Pons (tissue), 1 donor: ENCODE measurements at regions not wholly inside any gene's neighbourhood (a gene's known extent, or its start where the extent isn't known, plus 50 kb on each side); places are given as distances from the start of the nearest gene placed in this dataset.

Experiments used
- DNase-seq: peaks from one replicate; pipeline ENCODE4 v3.0.0-alpha.2; 2016; ENCODE audit warnings: low spot score

DNA sequence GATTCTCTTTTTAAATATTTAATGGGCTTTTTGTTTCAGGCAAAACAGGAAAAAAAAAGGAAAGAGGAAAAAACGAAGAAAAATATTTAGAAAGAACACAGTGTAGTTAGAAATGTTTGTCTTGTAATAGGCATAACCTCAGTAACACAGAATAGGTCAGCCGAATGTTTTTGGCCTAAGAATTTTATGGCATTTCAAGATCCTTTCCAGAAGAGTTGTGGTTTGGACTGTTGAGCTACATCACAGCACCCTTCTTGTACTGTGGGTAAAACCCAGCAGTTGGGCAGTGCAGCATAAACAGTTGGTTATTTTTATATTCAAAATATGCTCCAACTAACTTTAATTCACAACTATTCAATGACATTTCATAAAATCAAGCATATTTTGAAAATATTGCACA lies 474.4 kb upstream of the AGTR1 start:
- no peak for DNase-seq

- DNase-seq = no peak
Measured at GRCh38 chr3:148226246-148226645, 471.5 kb upstream of the AGTR1 start.

- DNase-seq = no peak
Measured at GRCh38 chr3:148227534-148227933, 470.2 kb upstream of the AGTR1 start.

DNA sequence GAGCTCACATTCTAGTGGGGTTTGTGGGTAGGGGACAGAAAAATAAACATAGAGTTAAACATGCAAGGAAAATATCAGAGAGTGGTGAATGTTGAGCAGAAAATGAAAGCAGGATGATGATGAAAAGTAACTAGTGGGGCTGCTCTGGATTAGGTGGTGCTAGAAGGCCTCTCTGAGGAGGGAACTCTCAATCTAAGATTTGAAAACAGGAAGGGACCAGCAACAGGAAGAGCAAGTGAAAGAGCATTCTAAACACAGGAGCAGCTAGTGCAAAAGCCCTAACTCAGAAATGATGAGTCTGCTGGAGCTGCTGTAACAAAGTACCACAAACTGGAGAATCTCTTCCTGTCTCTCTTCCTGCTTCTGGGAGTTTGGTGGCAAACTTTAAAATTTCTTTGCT lies 468.6 kb upstream of the AGTR1 start:
- no peak for DNase-seq

DNA sequence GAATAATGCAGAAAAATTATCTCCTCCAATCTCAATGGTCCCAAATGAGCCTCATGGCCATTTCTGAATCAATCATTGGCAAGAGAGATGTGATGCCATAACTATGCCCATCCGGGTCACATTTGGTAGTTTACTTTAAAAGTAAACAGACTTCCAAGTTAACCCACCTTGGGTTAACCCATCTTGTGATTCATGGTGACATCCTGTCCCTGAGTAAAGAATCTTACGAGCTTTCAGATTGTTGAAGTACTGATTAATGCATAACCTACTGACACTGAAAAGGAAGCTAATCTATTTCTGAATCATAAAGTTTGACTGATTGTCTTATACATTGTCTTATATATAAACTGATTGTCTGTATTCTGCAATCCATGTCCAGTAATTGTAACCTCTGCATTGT lies 467.2 kb upstream of the AGTR1 start:
- DNase-seq = no peak

DNA sequence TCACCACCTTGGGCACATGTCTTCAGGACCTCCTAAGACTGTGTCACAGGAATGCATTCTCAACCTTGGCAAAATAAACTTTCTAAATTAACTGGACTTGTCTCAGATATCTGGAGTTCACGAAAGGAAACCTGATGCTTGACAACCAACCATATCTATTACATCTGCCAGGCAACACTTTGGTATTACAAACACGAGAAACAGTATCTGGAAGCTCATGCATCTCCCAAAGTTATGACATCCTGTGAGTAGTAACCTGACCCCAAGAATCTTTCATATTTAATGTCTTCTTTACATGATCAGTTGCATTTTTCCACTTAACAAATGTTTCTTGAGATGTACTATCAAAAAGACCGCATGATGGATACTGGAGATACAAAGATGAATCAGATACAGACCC lies 465.3 kb upstream of the AGTR1 start:
- no peak for DNase-seq

DNA sequence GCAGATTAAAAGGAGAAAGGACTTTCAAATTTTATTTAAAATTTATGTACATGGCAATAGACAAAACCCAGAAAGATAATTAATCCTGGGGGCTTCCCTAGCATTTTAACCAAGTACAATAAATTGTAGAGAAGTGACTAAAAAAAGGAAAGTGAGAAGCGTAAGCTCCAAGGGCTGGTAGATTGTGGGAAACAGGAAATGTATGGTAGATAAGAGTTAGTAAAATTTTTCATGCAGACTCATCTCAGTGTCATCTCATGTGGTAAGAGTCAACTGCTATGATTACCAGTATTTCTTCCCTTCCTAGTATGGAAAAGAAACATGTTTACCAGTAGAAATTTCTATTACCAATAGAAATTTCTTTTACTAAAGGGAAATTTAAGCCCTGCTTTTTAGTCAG lies 464.3 kb upstream of the AGTR1 start:
- no peak for DNase-seq

DNA sequence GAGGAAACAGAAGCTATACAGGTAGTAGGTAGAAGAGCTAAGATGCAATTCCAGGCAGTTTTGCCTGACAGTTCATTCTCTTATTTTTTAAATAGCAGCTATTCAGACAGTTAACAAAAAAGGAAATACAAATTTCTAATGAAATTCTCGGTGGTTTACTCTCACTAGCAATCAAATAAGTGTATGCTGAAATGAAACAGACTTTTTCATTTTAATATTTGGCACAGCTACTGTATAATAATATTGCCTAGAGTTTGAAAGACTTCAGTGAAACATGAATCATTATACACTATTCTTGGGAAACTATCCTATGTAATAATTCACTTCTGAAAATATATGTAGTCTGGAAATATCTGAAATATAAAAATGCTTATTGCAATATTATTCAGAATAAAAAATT lies 463.2 kb upstream of the AGTR1 start:
- DNase-seq = no peak

GRCh38 chr3:148235566-148235965 lies 462.1 kb upstream of the AGTR1 start:
- no peak for DNase-seq

- DNase-seq = no peak
Measured at GRCh38 chr3:148238421-148238821, 459.3 kb upstream of the AGTR1 start.

DNA sequence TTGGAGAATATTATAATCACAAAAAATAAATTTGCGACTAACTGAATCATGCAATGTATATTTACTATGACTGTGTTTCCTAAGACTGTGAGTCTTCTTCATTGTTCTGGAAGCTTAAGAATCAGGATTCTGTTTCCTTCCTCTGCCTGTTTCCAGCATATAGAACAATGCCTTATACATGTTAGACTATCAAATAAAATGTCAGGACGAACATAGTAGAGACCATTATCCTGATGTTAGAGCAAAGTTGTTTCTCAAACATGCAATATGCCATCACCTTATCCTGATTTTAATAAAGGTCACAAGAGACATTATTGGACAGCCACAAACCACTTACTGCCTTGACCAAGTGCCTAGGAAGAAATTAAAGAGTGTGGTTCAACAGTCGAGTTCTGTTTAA lies 457.4 kb upstream of the AGTR1 start:
- no peak for DNase-seq

GRCh38 chr3:148243609-148244008 lies 454.1 kb upstream of the AGTR1 start:
- DNase-seq = no peak

DNA sequence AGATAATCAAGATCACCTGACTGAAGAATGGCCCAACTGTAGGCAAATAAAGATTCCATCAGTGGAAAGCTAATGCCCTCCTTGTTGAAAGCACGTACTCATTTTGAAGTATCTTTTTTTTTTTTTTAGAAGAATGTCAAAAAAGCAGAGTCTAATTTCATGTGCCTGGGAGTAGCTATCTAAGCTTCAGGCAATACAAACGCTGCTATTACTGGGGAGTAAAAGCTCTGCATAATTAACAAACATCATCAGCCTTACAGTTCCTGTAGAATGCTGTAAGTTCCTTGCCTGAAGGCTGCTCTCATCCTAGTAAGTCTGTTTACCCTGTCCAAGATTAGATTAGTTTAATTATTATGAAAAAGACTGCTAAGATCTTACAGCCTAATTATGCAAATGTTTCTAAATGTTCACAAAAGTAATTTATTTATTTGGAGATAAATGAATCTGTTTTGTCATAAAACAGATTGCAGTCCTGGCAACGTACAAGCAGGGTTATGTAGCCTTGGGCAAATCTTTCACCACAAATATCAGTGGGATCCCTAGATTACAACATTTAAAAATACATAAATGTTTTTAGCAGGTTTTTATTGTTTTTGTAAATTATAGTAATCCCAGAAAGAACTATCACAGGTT lies 451.3 kb upstream of the AGTR1 start:
- DNase-seq = no peak

- DNase-seq = no peak
Measured at GRCh38 chr3:148253713-148254112, 444.0 kb upstream of the AGTR1 start.

GRCh38 chr3:148254402-148254801 lies 443.3 kb upstream of the AGTR1 start:
- DNase-seq = no peak

DNA sequence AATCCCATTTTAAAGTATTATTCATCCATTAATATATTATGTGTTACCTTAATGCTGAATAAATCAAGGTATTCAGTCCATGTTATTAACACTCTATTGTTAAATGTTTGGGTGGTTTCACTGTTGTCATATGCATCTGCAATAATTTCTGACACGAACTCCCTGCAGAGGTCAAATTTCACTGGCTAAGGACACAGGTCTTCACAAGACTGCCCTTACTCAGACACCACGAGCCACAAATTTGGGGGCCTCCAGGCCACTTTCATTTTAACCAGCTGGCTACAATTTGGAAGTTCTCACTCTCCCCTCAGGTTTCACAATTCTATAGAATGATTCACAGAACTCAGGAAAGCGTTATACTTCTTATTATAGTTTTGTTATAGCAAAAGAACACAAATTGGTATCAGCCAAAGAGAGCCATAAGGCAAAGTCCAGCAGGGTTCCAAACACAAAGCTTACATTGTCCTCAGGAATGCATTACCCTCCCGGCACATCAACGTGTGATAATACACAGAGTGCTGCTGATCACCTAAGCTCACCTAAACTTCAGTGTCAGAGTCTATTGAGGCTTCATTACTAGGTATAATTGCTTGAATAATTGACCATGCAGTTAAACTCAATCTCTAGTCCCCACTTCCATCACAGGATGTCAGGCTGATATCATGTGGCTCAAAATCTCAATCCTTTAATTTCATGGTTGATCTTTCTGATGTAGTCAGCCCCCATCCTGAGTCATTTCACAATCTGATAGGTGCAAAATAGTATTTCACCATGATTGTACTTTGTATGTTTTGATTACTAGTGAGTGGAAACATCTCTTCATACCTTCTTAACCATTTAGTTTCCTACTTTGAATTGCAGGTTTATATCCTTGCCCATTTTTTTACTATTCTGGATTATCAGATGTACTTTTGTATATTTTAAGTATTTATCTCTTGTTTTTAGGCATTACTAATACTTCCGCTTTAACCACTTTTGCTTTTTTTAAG lies 441.4 kb upstream of the AGTR1 start:
- no peak for DNase-seq

GRCh38 chr3:148262980-148263379 lies 434.7 kb upstream of the AGTR1 start:
- no peak for DNase-seq

- no peak for DNase-seq
Measured at GRCh38 chr3:148265841-148266240, 431.9 kb upstream of the AGTR1 start.

- DNase-seq = no peak
Measured at GRCh38 chr3:148266341-148266740, 431.4 kb upstream of the AGTR1 start.

- DNase-seq = peak; percentile 98
Measured at GRCh38 chr3:148269816-148270215, 427.9 kb upstream of the AGTR1 start.

- no peak for DNase-seq
Measured at GRCh38 chr3:148280623-148281242, 417.0 kb upstream of the AGTR1 start.

DNA sequence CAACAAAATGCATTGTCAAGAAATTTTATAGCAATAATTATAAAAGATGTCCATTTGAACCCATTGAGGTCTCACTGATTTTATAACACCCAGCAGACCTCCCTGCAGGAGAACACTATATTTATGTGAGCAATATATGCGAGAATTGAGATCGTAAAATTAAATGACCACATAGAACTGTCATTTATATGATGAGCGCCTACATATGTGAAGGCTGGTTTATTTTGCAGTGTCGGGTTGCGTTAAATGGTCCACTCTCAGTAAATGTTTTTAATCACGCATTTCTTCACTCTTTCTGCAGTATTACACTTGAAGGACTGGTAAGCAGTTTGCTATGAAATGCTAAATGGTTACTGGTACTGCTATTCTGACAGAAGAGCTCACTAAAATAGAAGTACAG lies 408.5 kb upstream of the AGTR1 start:
- no peak for DNase-seq

DNA sequence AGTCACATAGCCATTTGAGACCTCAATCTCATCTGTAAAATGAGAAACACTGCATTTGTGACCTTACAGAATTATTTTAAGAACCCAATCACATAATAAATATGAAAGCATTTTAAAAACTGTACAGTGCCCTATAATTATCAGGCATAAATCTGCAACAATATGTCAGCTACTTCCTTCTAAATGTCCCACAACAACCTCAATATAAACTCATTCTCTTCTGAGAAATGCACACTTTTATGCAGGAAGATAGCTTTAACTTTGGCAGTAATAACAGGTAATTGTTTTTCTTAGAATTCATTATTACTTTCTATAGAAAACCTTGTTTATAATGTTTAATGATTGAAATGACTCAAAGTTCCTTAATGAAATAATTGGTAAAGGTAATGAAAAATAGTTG lies 400.7 kb upstream of the AGTR1 start:
- no peak for DNase-seq
